Peyer's patch (tissue), 4 donors: ENCODE measurements at regions not wholly inside any gene's neighbourhood (a gene's known extent, or its start where the extent isn't known, plus 50 kb on each side); places are given as distances from the start of the nearest gene placed in this dataset.

Experiments
- DNase-seq, 3 donors: peaks; one replicate each; pipeline ENCODE4 v3.0.0-alpha.2; 2017 to 2019
- H3K27ac ChIP-seq, 4 donors: fragments of 200-600 bp; sonication (generic); one replicate each; pipeline ENCODE4 v1.5.1; 2016 to 2019
- H3K27me3 ChIP-seq, 2 donors: fragments of 200-600 bp; sonication (generic); one replicate each; pipeline ENCODE4 v1.5.1; 2019
- H3K36me3 ChIP-seq, 3 donors: fragments of 200-600 bp; sonication (generic); one replicate each; pipeline ENCODE4 v1.5.1; 2016 to 2019
- H3K4me1 ChIP-seq, 4 donors: fragments of 200-600 bp; sonication (generic); one replicate each; pipeline ENCODE4 v1.5.1; 2016 to 2019
- H3K4me3 ChIP-seq, 4 donors: fragments of 200-600 bp; sonication (generic); 1 replicate in 3 of 4; 2 replicates in 1 of 4; pipeline ENCODE4 v1.5.1; 2016 to 2019; ENCODE audit warnings: mild to moderate bottlenecking in 1 of 4
- H3K9me3 ChIP-seq, 4 donors: fragments of 200-600 bp; sonication (generic); one replicate each; pipeline ENCODE4 v1.5.1; 2016 to 2019; ENCODE audit warnings: mild to moderate bottlenecking in 1 of 4
- POLR2A ChIP-seq, 2 donors: fragments of 450-650 bp; IDR thresholded peaks; one replicate each; pipeline ENCODE4 v1.5.1; 2017; ENCODE audit warnings: antibody characterized with exemption in 2 of 2, mild to moderate bottlenecking in 2 of 2, moderate library complexity in 2 of 2
- TF ChIP-seq, protein P1 (sequence below), 6 experiments: fragments of 450-650 bp in 4 of 6; fragments of 200-600 bp in 2 of 6; sonication (generic) in 1 of 6; IDR thresholded peaks; one replicate each; pipeline ENCODE4 v1.5.1; 2017 to 2019; ENCODE audit warnings: antibody characterized with exemption in 6 of 6, mild to moderate bottlenecking in 3 of 6, moderate library complexity in 1 of 6

- TF ChIP-seq, protein P1, sequence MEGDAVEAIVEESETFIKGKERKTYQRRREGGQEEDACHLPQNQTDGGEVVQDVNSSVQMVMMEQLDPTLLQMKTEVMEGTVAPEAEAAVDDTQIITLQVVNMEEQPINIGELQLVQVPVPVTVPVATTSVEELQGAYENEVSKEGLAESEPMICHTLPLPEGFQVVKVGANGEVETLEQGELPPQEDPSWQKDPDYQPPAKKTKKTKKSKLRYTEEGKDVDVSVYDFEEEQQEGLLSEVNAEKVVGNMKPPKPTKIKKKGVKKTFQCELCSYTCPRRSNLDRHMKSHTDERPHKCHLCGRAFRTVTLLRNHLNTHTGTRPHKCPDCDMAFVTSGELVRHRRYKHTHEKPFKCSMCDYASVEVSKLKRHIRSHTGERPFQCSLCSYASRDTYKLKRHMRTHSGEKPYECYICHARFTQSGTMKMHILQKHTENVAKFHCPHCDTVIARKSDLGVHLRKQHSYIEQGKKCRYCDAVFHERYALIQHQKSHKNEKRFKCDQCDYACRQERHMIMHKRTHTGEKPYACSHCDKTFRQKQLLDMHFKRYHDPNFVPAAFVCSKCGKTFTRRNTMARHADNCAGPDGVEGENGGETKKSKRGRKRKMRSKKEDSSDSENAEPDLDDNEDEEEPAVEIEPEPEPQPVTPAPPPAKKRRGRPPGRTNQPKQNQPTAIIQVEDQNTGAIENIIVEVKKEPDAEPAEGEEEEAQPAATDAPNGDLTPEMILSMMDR (IDR thresholded peaks at IDR 0.05), result no peak
- TF ChIP-seq POLR2A (IDR thresholded peaks at IDR 0.05), result no peak
- H3K4me1 ChIP-seq, result no peaks in the 10 kb centered on the region
- DNase-seq, result no peak
- no peaks in the 10 kb centered on the region for H3K36me3 ChIP-seq
- no peak overlapping the region for H3K4me3 ChIP-seq
- no peak overlapping the region for H3K27ac ChIP-seq
- H3K27me3 ChIP-seq, result no peaks in the 10 kb centered on the region
- H3K9me3 ChIP-seq, result no peaks in the 10 kb centered on the region
Observed at GRCh38 chr5:98656796-98657195, 116.7 kb upstream of the RGMB start.

GRCh38 chr5:98657559-98657958 is 115.9 kb upstream of the RGMB start:
- no peaks in the 10 kb centered on the region for H3K9me3 ChIP-seq
- DNase-seq, result no peak
- H3K36me3 ChIP-seq, result no peaks in the 10 kb centered on the region
- no peaks in the 10 kb centered on the region for H3K4me1 ChIP-seq
- no peak overlapping the region for H3K27ac ChIP-seq
- no peak overlapping the region for H3K4me3 ChIP-seq
- TF ChIP-seq POLR2A (IDR thresholded peaks at IDR 0.05), result no peak
- TF ChIP-seq, protein P1 (IDR thresholded peaks at IDR 0.05), result no peak
- no peaks in the 10 kb centered on the region for H3K27me3 ChIP-seq

GRCh38 chr5:98663521-98663920 is 109.9 kb upstream of the RGMB start:
- TF ChIP-seq POLR2A (IDR thresholded peaks at IDR 0.05), result no peak
- TF ChIP-seq, protein P1 (IDR thresholded peaks at IDR 0.05), result no peak
- Histone ChIP-seq H3K36me3 (no peaks in the 10 kb centered on the region), H3K4me3 (no peak overlapping the region), H3K9me3 (peaks cover 0 to 7% (median 0%) of the 10 kb centered on the region in 4 donors), H3K27me3 (no peaks in the 10 kb centered on the region), H3K4me1 (no peaks in the 10 kb centered on the region), H3K27ac (no peak overlapping the region)
- no peak for DNase-seq

DNA sequence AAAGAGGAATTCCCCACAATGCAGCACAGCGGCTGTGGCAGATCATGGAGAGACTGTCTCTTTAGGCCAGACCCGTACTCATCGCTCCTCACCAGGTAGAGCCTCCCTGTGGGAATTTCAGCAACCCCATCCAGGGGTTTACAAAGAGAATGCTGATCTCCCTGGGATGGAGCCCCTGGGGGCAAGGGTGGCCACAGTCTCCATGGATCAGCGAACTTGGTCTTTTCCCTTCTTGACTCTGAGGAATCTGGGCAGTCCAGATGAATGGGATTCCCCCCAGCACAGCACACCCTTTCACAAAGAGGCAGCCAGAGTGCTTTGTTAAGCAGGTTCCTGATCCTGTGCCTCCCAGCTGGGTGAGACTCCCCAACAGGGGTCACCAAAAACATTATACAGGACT is 108.7 kb upstream of the RGMB start:
- Histone ChIP-seq H3K4me1 (no peaks in the 10 kb centered on the region), H3K27me3 (no peaks in the 10 kb centered on the region), H3K9me3 (peaks cover 0 to 7% (median 0%) of the 10 kb centered on the region in 4 donors), H3K4me3 (no peak overlapping the region), H3K27ac (no peak overlapping the region), H3K36me3 (no peaks in the 10 kb centered on the region)
- no peak for TF ChIP-seq POLR2A (IDR thresholded peaks at IDR 0.05)
- TF ChIP-seq, protein P1 (IDR thresholded peaks at IDR 0.05), result no peak
- no peak for DNase-seq

- no peaks in the 10 kb centered on the region for H3K4me1 ChIP-seq
- no peak overlapping the region for H3K27ac ChIP-seq
- H3K36me3 ChIP-seq, result no peaks in the 10 kb centered on the region
- no peak for DNase-seq
- H3K4me3 ChIP-seq, result no peak overlapping the region
- no peaks in the 10 kb centered on the region for H3K27me3 ChIP-seq
- TF ChIP-seq, protein P1 (IDR thresholded peaks at IDR 0.05), result no peak
- no peak for TF ChIP-seq POLR2A (IDR thresholded peaks at IDR 0.05)
- H3K9me3 ChIP-seq, result no peaks in the 10 kb centered on the region
Observed at GRCh38 chr5:98679963-98680362, 93.5 kb upstream of the RGMB start.

GRCh38 chr5:98690002-98690401 is 83.5 kb upstream of the RGMB start:
- H3K36me3 ChIP-seq, result no peaks in the 10 kb centered on the region
- no peak for TF ChIP-seq POLR2A (IDR thresholded peaks at IDR 0.05)
- TF ChIP-seq, protein P1 (IDR thresholded peaks at IDR 0.05), result no peak
- no peaks in the 10 kb centered on the region for H3K9me3 ChIP-seq
- H3K27me3 ChIP-seq, result no peaks in the 10 kb centered on the region
- DNase-seq, result no peak
- no peak overlapping the region for H3K4me3 ChIP-seq
- no peak overlapping the region for H3K27ac ChIP-seq
- H3K4me1 ChIP-seq, result no peaks in the 10 kb centered on the region
